ENCODE measurements at regions not wholly inside any gene's neighbourhood (a gene's known extent, or its start where the extent isn't known, plus 50 kb on each side); places are given as distances from the start of the nearest gene placed in this dataset.

DNA sequence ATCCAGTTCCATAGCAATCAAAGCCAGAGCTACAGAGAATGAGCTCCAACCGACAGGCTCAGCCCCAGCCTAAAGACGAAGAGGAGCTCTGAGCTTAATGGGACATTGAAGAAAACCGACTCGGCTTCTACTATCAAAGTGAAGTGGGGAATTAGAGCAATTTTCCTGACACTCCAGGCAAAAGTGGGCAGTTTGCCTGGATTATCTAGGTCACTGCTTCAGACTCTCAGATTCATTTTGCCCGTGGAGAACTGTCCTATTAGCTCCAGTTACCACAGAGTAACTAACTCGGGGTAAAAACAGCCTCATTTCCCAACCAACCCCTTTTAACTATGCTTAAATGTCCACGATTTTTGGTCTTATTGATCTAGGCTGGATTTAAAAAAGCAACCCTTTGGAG is 592.1 kb upstream of the NRSN1 start:
- Histone ChIP-seq H3K36me3 (replicated peaks in 1 of 2; ENCODE audit: control insufficient read depth in 1 of 2, insufficient read depth in 2 of 2, low read length in 2 of 2) (no peaks in the 10 kb centered on the region), H3K4me1 (ENCODE audit: insufficient read depth, low read length) (no peaks in the 10 kb centered on the region), H3K27ac (ENCODE audit: extremely low read length, insufficient read depth, low read length) (no peak overlapping the region), H4K20me1 (ENCODE audit: insufficient read depth, low read length) (no peaks in the 10 kb centered on the region), H2AFZ (ENCODE audit: low read length) (no peak overlapping the region), H3K4me2 (ENCODE audit: low read depth, low read length) (no peak overlapping the region), H3K9ac (ENCODE audit: insufficient read depth, low read depth, low read length) (no peak overlapping the region), H3K27me3 (ENCODE audit: control insufficient read depth in 1 of 2, insufficient read depth in 2 of 2, low read length in 2 of 2) (no peaks in the 10 kb centered on the region), H3K79me2 (ENCODE audit: insufficient read depth, low read length) (no peaks in the 10 kb centered on the region), H3K9me3 (ENCODE audit: low read length) (no peaks in the 10 kb centered on the region), H3K4me3 (replicated peaks in 1 of 3; ENCODE audit: insufficient read depth in 1 of 3, low read depth in 2 of 3, low read length in 3 of 3) (no peak overlapping the region)
- ChIA-PET POLR2A (no interaction called here), CTCF (ENCODE audit: low intra/inter-chr PET ratio, low total read pairs) (no interaction called here)
- in situ Hi-C loops (cut with HindIII; ENCODE audit: extremely low pct_ligation_motif_present, low pct_unique_long_range_greater_than_20kb): no loop called here
- intact Hi-C loops (cut with micrococcal nuclease; ENCODE audit: unreplicated experiment): no loop called here
- ATAC-seq (no peak), FAIRE-seq (no peak), DNase-seq (ENCODE audit: low spot score) (no peak)
- BruUV-seq (replicated peaks): no TSS peak
- TF ChIP-seq TCF12 (IDR thresholded peaks at IDR 0.05): no peak
- no peak for TF ChIP-seq TCF12 (CRISPR knock-in tag; IDR thresholded peaks at IDR 0.05)
- TF ChIP-seq MED1 (CRISPR knock-in tag; IDR thresholded peaks at IDR 0.05): no peak
- TF ChIP-seq RFX5 (IDR thresholded peaks at IDR 0.05; ENCODE audit: low read depth, low read length): no peak
- TF ChIP-seq MXI1 (IDR thresholded peaks at IDR 0.05; ENCODE audit: borderline replicate concordance, low read depth, low read length): no peak
- TF ChIP-seq, protein P1, sequence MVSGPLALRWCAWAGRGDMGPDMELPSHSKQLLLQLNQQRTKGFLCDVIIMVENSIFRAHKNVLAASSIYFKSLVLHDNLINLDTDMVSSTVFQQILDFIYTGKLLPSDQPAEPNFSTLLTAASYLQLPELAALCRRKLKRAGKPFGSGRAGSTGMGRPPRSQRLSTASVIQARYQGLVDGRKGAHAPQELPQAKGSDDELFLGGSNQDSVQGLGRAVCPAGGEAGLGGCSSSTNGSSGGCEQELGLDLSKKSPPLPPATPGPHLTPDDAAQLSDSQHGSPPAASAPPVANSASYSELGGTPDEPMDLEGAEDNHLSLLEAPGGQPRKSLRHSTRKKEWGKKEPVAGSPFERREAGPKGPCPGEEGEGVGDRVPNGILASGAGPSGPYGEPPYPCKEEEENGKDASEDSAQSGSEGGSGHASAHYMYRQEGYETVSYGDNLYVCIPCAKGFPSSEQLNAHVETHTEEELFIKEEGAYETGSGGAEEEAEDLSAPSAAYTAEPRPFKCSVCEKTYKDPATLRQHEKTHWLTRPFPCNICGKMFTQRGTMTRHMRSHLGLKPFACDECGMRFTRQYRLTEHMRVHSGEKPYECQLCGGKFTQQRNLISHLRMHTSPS (CRISPR knock-in tag; IDR thresholded peaks at IDR 0.05; ENCODE audit: low read depth): no peak
- TF ChIP-seq NFE2 (CRISPR knock-in tag; IDR thresholded peaks at IDR 0.05): no peak
- TF ChIP-seq, protein P2, sequence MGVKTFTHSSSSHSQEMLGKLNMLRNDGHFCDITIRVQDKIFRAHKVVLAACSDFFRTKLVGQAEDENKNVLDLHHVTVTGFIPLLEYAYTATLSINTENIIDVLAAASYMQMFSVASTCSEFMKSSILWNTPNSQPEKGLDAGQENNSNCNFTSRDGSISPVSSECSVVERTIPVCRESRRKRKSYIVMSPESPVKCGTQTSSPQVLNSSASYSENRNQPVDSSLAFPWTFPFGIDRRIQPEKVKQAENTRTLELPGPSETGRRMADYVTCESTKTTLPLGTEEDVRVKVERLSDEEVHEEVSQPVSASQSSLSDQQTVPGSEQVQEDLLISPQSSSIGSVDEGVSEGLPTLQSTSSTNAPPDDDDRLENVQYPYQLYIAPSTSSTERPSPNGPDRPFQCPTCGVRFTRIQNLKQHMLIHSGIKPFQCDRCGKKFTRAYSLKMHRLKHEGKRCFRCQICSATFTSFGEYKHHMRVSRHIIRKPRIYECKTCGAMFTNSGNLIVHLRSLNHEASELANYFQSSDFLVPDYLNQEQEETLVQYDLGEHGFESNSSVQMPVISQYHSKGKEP (CRISPR knock-in tag; IDR thresholded peaks at IDR 0.05): no peak
- no peak for TF ChIP-seq ZNF7 (CRISPR knock-in tag; IDR thresholded peaks at IDR 0.05)
- TF ChIP-seq MBD4 (IDR thresholded peaks at IDR 0.05; ENCODE audit: borderline replicate concordance, low read length): no peak
- WGBS (ENCODE audit: low lambda C conversion rate): 11% methylated on average over 7 of the region's 7 CpGs

All from HepG2 (cell line).